GM23338 (cell line): ENCODE measurements at regions not wholly inside any gene's neighbourhood (a gene's known extent, or its start where the extent isn't known, plus 50 kb on each side); places are given as distances from the start of the nearest gene placed in this dataset.

Experiments used
- ATAC-seq: fragments of 200-7000 bp; cut with Tn5 transposase; 3 replicates; pipeline ENCODE4 v1.9.1; 2020
- DNase-seq: peaks from one replicate; pipeline ENCODE4 v3.0.0-alpha.2; 2015; ENCODE audit warnings: low spot score
- H2AFZ ChIP-seq: fragments of 200-600 bp; sonication (generic); 2 replicates; pipeline ENCODE4 v1.8.0; 2016; ENCODE audit warnings: antibody characterized with exemption, mild to moderate bottlenecking, moderate library complexity
- H3F3A ChIP-seq: fragments of 200-600 bp; sonication (generic); replicated peaks from 2 replicates; pipeline ENCODE4 v1.8.0; 2017; ENCODE audit warnings: antibody characterized with exemption, mixed run types, low read depth
- H3K27ac ChIP-seq: fragments of 200-600 bp; sonication (generic); 2 replicates; pipeline ENCODE4 v1.6.1; 2016; ENCODE audit warnings: low read depth
- H3K27me3 ChIP-seq: fragments of 200-600 bp; sonication (generic); 2 replicates; pipeline ENCODE4 v1.8.0; 2016; ENCODE audit warnings: mild to moderate bottlenecking, mixed run types, moderate library complexity; ENCODE audit not compliant: insufficient read depth
- H3K36me3 ChIP-seq: fragments of 200-600 bp; sonication (generic); 2 replicates; pipeline ENCODE4 v1.8.0; 2016; ENCODE audit warnings: mild to moderate bottlenecking; ENCODE audit not compliant: insufficient read depth
- H3K4me1 ChIP-seq: fragments of 200-600 bp; sonication (generic); 2 replicates; pipeline ENCODE4 v1.8.0; 2016; ENCODE audit warnings: mild to moderate bottlenecking, moderate library complexity; ENCODE audit not compliant: insufficient read depth
- H3K4me2 ChIP-seq: fragments of 200-600 bp; sonication (generic); 2 replicates; pipeline ENCODE4 v1.7.1; 2017; ENCODE audit warnings: mixed run types
- H3K4me3 ChIP-seq: fragments of 200-600 bp; sonication (generic); 2 replicates; pipeline ENCODE4 v1.6.1; 2016; ENCODE audit warnings: mixed run types
- H3K79me2 ChIP-seq: fragments of 200-600 bp; sonication (generic); replicated peaks from 2 replicates; pipeline ENCODE4 v1.8.0; 2017; ENCODE audit warnings: mild to moderate bottlenecking; ENCODE audit not compliant: insufficient read depth
- H3K9me2 ChIP-seq: fragments of 200-600 bp; sonication (generic); 2 replicates; pipeline ENCODE4 v1.8.0; 2017; ENCODE audit not compliant: insufficient read depth
- H4K20me1 ChIP-seq: fragments of 200-600 bp; sonication (generic); replicated peaks from 2 replicates; pipeline ENCODE4 v1.8.0; 2017; ENCODE audit warnings: mild to moderate bottlenecking; ENCODE audit not compliant: insufficient read depth
- H3K27ac Mint-ChIP-seq: 2 replicates; pipeline ENCODE4 v1.8.0; 2020; ENCODE audit warnings: inconsistent platforms, mild to moderate bottlenecking, moderate library complexity, mixed read lengths
- H3K27me3 Mint-ChIP-seq: 3 replicates; pipeline ENCODE4 v1.8.0; 2022; ENCODE audit warnings: low read depth, mild to moderate bottlenecking, moderate library complexity, mixed read lengths, inconsistent platforms; ENCODE audit not compliant: insufficient read depth, poor library complexity
- H3K36me3 Mint-ChIP-seq: 3 replicates; pipeline ENCODE4 v1.8.0; 2021; ENCODE audit warnings: low read depth, mild to moderate bottlenecking, inconsistent platforms, moderate library complexity, mixed read lengths
- H3K4me1 Mint-ChIP-seq: 3 replicates; pipeline ENCODE4 v1.8.0; 2020; ENCODE audit warnings: mild to moderate bottlenecking, inconsistent platforms, mixed read lengths
- H3K4me3 Mint-ChIP-seq: 3 replicates; pipeline ENCODE4 v1.8.0; 2021; ENCODE audit warnings: moderate library complexity, mild to moderate bottlenecking, inconsistent platforms, mixed read lengths
- H3K9me3 Mint-ChIP-seq: 3 replicates; pipeline ENCODE4 v1.8.0; 2020; ENCODE audit warnings: moderate library complexity, mild to moderate bottlenecking, inconsistent platforms, mixed read lengths
- CREB1 ChIP-seq: fragments of 250-450 bp; sonication (Bioruptor Pico); IDR thresholded peaks from 2 replicates; pipeline ENCODE4 v1.5.0; 2020; ENCODE audit warnings: low read depth, mild to moderate bottlenecking, moderate library complexity
- CTCF ChIP-seq, 2 experiments: fragments of 200-600 bp in 1 of 2; sonication (generic) in 1 of 2; conservative IDR thresholded peaks; 2 replicates each; pipeline versions ENCODE4 v1.5.1 to v1.6.1; 2016 to 2017; ENCODE audit warnings: antibody characterized with exemption in 2 of 2, low read depth in 2 of 2, mild to moderate bottlenecking in 2 of 2, moderate library complexity in 1 of 2
- ETS1 ChIP-seq: IDR thresholded peaks from 2 replicates; pipeline ENCODE4 v1.6.1; 2016; ENCODE audit warnings: antibody characterized with exemption
- EZH2 ChIP-seq: fragments of 200-600 bp; sonication (generic); IDR thresholded peaks from one replicate; pipeline ENCODE4 v1.8.0; 2017; ENCODE audit warnings: antibody characterized with exemption, mild to moderate bottlenecking, low read depth; ENCODE audit not compliant: unreplicated experiment
- EZH2phosphoT487 ChIP-seq: fragments of 200-600 bp; sonication (generic); IDR thresholded peaks from one replicate; pipeline ENCODE4 v1.8.1; 2018; ENCODE audit warnings: antibody characterized with exemption; ENCODE audit not compliant: unreplicated experiment
- JUNB ChIP-seq: IDR thresholded peaks from one replicate; pipeline ENCODE4 v1.6.1; 2016; ENCODE audit warnings: antibody characterized with exemption; ENCODE audit not compliant: unreplicated experiment
- NANOG ChIP-seq: IDR thresholded peaks from 2 replicates; pipeline ENCODE4 v1.6.1; 2016; ENCODE audit warnings: antibody characterized with exemption, borderline replicate concordance
- POLR2AphosphoS5 ChIP-seq: IDR thresholded peaks from 2 replicates; pipeline ENCODE4 v1.6.1; 2016; ENCODE audit warnings: antibody characterized with exemption, low read depth
- REST ChIP-seq: IDR thresholded peaks from one replicate; pipeline ENCODE4 v1.6.1; 2018; ENCODE audit warnings: antibody characterized with exemption; ENCODE audit not compliant: unreplicated experiment
- STAT1 ChIP-seq: IDR thresholded peaks from one replicate; pipeline ENCODE4 v1.6.1; 2016; ENCODE audit warnings: antibody characterized with exemption; ENCODE audit not compliant: unreplicated experiment
- ZNF114 ChIP-seq: fragments of 250-450 bp; sonication (Bioruptor Pico); IDR thresholded peaks from 2 replicates; pipeline ENCODE4 v1.5.0; 2020; ENCODE audit warnings: mild to moderate bottlenecking, moderate library complexity
- ZNF331 ChIP-seq: fragments of 250-450 bp; sonication (Bioruptor Pico); IDR thresholded peaks from 2 replicates; pipeline ENCODE4 v1.5.0; 2020; ENCODE audit warnings: low read depth, mild to moderate bottlenecking, moderate library complexity
- ZNF462 ChIP-seq: fragments of 250-450 bp; sonication (Bioruptor Pico); IDR thresholded peaks from 2 replicates; pipeline ENCODE4 v1.5.0; 2020; ENCODE audit warnings: mild to moderate bottlenecking, moderate library complexity

GRCh38 chr12:63508543-63508942 lies 159.8 kb downstream of the DPY19L2 start:
- peaks cover 2% of the 10 kb centered on the region for H3K27me3 Mint-ChIP-seq
- Histone ChIP-seq H3K9me2 (no peaks in the 10 kb centered on the region), H4K20me1 (no peaks in the 10 kb centered on the region), H3F3A (no peaks in the 10 kb centered on the region), H3K27ac (no peak overlapping the region), H3K4me3 (no peak overlapping the region), H2AFZ (0 out of 2 replicates have a peak overlapping the region, but pooled peaks have one; percentile 33), H3K4me2 (no peak overlapping the region), H3K4me1 (no peaks in the 10 kb centered on the region), H3K27me3 (no peaks in the 10 kb centered on the region), H3K79me2 (no peaks in the 10 kb centered on the region), H3K36me3 (no peaks in the 10 kb centered on the region)
- no peaks in the 10 kb centered on the region for H3K36me3 Mint-ChIP-seq
- no peak for ATAC-seq
- no peak for DNase-seq
- no peak overlapping the region for H3K27ac Mint-ChIP-seq
- H3K4me1 Mint-ChIP-seq: no peaks in the 10 kb centered on the region
- TF ChIP-seq NANOG (no peak), ZNF114 (CRISPR knock-in tag) (no peak), POLR2AphosphoS5 (no peak), ZNF331 (no peak), ETS1 (no peak), REST (no peak), EZH2phosphoT487 (no peak), ZNF462 (CRISPR knock-in tag) (no peak), STAT1 (no peak), CREB1 (CRISPR knock-in tag) (no peak), EZH2 (no peak), CTCF (conservative IDR thresholded peaks at IDR 0.05; ENCODE audit: low read depth in 2 of 2) (no peak), JUNB (no peak)
- peaks cover 5% of the 10 kb centered on the region; the same call in 2 of the 3 replicates for H3K9me3 Mint-ChIP-seq
- H3K4me3 Mint-ChIP-seq: no peak overlapping the region
